Thymus (tissue), 11 donors: ENCODE measurements at regions not wholly inside any gene's neighbourhood (a gene's known extent, or its start where the extent isn't known, plus 50 kb on each side); places are given as distances from the start of the nearest gene placed in this dataset.

Experiments
- DNase-seq, 9 donors: peaks; one replicate each; pipeline ENCODE4 v3.0.0-alpha.2; 2013; ENCODE audit warnings: low spot score in 9 of 9, low read depth in 6 of 9, missing footprints in 1 of 9
- H3K27ac ChIP-seq, 2 donors: one replicate each; pipeline ENCODE4 v1.5.1; 2013; ENCODE audit warnings: control low read depth in 1 of 2, low read depth in 1 of 2, low read length in 1 of 2, mild to moderate bottlenecking in 1 of 2, moderate library complexity in 1 of 2
- H3K27me3 ChIP-seq, 2 donors: one replicate each; pipeline ENCODE4 v1.5.1; 2013; ENCODE audit warnings: low read length in 1 of 2; ENCODE audit not compliant: control insufficient read depth in 2 of 2, insufficient read depth in 1 of 2
- H3K36me3 ChIP-seq, 2 donors: one replicate each; pipeline ENCODE4 v1.5.1; 2013; ENCODE audit warnings: low read length in 1 of 2, mild to moderate bottlenecking in 1 of 2, moderate library complexity in 1 of 2; ENCODE audit not compliant: control insufficient read depth in 2 of 2, insufficient read depth in 2 of 2
- H3K4me1 ChIP-seq, 2 donors: one replicate each; pipeline ENCODE4 v1.5.1; 2013; ENCODE audit warnings: low read length in 2 of 2; ENCODE audit not compliant: control insufficient read depth in 2 of 2, insufficient read depth in 2 of 2
- H3K4me3 ChIP-seq, 2 donors: one replicate each; pipeline ENCODE4 v1.5.1; 2013; ENCODE audit warnings: low read length in 2 of 2, control low read depth in 1 of 2, mild to moderate bottlenecking in 1 of 2
- H3K9me3 ChIP-seq, 2 donors: one replicate each; pipeline ENCODE4 v1.5.1; 2013; ENCODE audit warnings: low read length in 1 of 2, mild to moderate bottlenecking in 1 of 2; ENCODE audit not compliant: control insufficient read depth in 2 of 2, insufficient read depth in 1 of 2
- WGBS: extraction: QIAGEN DNeasy Blood & Tissue Kit; methylation state at CpG from one replicate; pipeline ENCODE4 v1.1.7; 2013; 5-methylcytosine and 5-hydroxymethylcytosine counted together
- donor health status: healthy.

DNA sequence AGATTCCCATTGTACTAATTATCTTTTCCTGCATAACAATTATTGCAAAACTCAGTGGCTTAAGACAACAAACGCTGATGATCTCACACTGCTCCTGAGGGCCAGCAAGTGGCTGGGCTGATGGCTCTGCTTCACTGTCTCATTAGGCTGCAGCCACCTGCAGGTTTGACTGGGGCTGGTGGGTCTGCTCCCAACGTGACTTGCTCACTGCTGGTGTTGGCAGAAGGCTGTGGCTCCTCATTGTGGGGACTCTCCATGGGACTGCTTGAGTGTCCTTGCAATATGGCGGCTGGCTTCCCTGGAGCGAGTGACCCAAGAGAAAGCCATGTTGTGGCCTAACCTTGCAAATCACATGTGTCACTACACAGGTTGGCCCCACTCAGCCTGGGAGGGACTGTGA lies 71.1 kb downstream of the PLXNA1 start:
- H3K4me1 ChIP-seq = no peaks in the 10 kb centered on the region
- H3K9me3 ChIP-seq = peaks cover 0 to 29% of the 10 kb centered on the region in 2 donors
- no peaks in the 10 kb centered on the region for H3K27me3 ChIP-seq
- H3K27ac ChIP-seq = no peak overlapping the region
- H3K36me3 ChIP-seq = no peaks in the 10 kb centered on the region
- no peak overlapping the region for H3K4me3 ChIP-seq
- no peak for DNase-seq
- WGBS = 87% methylated on average over 4 of the region's 4 CpGs

DNA sequence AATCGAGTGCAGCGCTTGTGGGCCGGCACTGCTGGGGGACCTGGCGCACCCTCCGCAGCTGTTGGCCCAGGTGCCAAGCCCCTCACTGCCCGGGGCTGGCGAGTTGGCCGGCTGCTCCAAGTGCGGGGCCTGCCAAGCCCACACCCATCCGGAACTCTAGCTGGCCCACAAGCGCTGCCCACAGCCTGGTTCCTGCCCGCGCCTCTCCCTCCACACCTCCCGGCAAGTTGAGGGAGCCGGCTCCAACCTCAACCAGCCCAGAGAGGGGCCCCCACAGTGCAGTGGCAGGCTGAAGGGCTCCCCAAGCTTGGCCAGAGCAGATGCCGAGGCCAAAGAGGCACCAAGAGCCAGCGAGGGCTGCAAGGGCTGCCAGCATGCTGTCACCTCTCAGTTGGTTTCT lies 73.4 kb downstream of the PLXNA1 start:
- Histone ChIP-seq H3K36me3 (no peaks in the 10 kb centered on the region), H3K27ac (no peak overlapping the region), H3K9me3 (peaks cover 0 to 14% of the 10 kb centered on the region in 2 donors), H3K4me1 (no peaks in the 10 kb centered on the region), H3K4me3 (no peak overlapping the region), H3K27me3 (no peaks in the 10 kb centered on the region)
- WGBS = 92% methylated on average over 17 of the region's 17 CpGs
- no peak for DNase-seq

DNA sequence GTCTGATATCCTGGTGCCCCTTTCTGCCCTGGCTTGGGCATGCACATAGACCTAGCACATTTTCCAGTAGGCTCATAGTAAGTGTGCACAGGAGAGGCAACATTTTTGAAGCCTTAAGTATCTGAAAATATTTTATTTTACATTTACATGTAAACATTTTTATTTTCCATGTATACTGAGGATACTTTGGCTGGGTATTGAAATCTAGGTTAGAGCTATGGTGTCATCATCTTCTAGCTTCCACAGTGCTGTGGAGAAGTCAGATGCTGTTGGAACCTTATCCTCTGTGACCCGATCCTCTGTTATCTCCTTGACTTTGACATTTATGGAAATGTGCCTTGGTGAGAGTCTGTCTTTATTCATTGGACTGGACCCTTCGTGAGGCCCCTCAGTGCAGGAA lies 74.1 kb downstream of the PLXNA1 start:
- peaks cover 0 to 9% of the 10 kb centered on the region in 2 donors for H3K9me3 ChIP-seq
- no peak overlapping the region for H3K4me3 ChIP-seq
- 88% methylated on average over 2 of the region's 2 CpGs for WGBS
- no peak for DNase-seq
- H3K36me3 ChIP-seq = no peaks in the 10 kb centered on the region
- peaks cover 0 to 3% of the 10 kb centered on the region in 2 donors for H3K27me3 ChIP-seq
- H3K4me1 ChIP-seq = no peaks in the 10 kb centered on the region
- H3K27ac ChIP-seq = no peak overlapping the region

DNA sequence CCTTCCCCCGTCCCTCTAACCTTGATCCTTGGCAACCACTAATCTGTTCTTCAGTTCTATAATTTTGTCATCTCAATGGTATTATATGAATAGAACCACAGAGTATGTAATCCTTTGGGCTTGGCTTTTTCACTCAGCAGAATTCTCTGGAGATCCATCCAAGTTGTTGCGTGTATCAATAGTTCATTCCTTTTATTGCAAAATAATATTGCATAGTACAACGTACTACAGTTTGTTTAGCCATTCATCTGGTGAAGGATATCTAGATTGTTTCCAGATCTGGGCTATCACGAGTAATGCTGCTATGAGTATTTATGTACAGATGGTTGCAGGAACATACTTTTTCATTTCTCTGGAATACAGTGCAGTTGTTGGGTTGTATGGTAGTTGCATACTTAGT lies 76.2 kb downstream of the PLXNA1 start:
- Histone ChIP-seq H3K27ac (no peak overlapping the region), H3K36me3 (no peaks in the 10 kb centered on the region), H3K9me3 (peaks cover 0 to 9% of the 10 kb centered on the region in 2 donors), H3K27me3 (peaks cover 0 to 3% of the 10 kb centered on the region in 2 donors), H3K4me1 (no peaks in the 10 kb centered on the region), H3K4me3 (no peak overlapping the region)
- WGBS = 93% methylated on average over 4 of the region's 4 CpGs
- DNase-seq = no peak

DNA sequence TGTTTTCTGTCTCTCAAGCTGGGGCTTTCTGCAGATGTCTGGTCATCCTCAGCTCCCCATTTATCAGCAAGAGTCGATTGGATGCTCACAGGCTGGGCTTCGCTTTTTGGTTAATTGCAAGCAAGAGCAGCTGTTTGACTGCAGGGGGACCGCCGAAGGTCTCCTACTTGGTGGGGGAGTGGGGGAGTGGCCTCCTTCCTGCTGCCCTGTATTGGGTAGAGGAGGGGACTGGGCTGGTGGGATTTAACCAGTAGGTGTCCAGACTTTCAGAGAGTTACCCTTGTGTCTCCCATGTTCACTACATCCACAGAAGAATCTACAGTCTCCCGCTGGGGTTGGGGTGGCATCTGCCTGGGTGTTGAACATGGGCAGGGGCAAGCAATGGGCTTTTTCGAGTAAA lies 78.7 kb downstream of the PLXNA1 start:
- Histone ChIP-seq H3K4me3 (no peak overlapping the region), H3K4me1 (no peaks in the 10 kb centered on the region), H3K27me3 (peaks cover 0 to 3% of the 10 kb centered on the region in 2 donors), H3K9me3 (peaks cover 0 to 4% of the 10 kb centered on the region in 2 donors), H3K36me3 (no peaks in the 10 kb centered on the region), H3K27ac (no peak overlapping the region)
- no peak for DNase-seq
- WGBS = 56% methylated on average over 6 of the region's 6 CpGs

DNA sequence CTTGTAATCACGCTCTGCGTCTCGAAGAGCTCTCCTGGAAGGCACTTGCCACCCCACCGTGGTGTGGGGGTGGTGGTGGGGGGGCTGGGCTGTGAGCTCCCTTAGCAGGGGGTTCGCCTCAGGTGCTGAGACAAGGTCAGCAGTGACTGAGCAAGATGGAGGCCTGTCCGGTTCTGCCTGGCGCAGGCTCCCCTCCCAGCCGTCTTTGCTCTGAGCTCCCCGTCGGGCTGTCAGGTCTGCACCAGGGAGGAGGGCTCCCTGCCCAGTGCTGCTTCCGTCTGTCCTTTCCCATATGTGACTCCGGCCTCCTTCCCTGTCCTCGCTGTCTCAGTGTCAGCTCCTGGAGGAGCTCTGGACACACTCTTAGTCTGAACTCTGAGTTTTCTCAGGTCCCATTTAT lies 80.0 kb downstream of the PLXNA1 start:
- 92% methylated on average over 13 of the region's 13 CpGs for WGBS
- Histone ChIP-seq H3K27me3 (peaks cover 0 to 3% of the 10 kb centered on the region in 2 donors), H3K36me3 (no peaks in the 10 kb centered on the region), H3K9me3 (no peaks in the 10 kb centered on the region), H3K27ac (no peak overlapping the region), H3K4me3 (no peak overlapping the region), H3K4me1 (no peaks in the 10 kb centered on the region)
- no peak for DNase-seq

DNA sequence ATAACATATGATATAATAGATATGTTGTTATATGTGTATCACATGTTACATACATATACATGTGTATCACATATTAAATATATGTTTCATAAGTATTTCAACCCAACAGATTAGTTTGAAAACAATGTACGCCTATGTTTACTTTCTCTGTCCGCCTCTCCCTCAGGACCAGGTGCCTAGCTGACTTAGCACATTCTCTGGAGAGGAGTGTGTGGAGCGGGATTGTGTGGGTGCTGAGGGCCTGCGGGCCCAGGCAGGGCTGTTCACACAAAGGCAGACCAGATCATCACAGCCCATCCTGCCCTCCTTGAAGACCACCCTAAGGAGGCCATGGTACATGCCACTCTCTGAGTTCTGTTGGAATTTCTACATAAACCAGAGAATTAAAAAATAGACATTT lies 81.0 kb downstream of the PLXNA1 start:
- H3K9me3 ChIP-seq = no peaks in the 10 kb centered on the region
- WGBS = 97% methylated on average over 4 of the region's 4 CpGs
- no peaks in the 10 kb centered on the region for H3K4me1 ChIP-seq
- DNase-seq = no peak
- no peak overlapping the region for H3K4me3 ChIP-seq
- no peaks in the 10 kb centered on the region for H3K36me3 ChIP-seq
- H3K27ac ChIP-seq = no peak overlapping the region
- H3K27me3 ChIP-seq = peaks cover 0 to 3% of the 10 kb centered on the region in 2 donors

DNA sequence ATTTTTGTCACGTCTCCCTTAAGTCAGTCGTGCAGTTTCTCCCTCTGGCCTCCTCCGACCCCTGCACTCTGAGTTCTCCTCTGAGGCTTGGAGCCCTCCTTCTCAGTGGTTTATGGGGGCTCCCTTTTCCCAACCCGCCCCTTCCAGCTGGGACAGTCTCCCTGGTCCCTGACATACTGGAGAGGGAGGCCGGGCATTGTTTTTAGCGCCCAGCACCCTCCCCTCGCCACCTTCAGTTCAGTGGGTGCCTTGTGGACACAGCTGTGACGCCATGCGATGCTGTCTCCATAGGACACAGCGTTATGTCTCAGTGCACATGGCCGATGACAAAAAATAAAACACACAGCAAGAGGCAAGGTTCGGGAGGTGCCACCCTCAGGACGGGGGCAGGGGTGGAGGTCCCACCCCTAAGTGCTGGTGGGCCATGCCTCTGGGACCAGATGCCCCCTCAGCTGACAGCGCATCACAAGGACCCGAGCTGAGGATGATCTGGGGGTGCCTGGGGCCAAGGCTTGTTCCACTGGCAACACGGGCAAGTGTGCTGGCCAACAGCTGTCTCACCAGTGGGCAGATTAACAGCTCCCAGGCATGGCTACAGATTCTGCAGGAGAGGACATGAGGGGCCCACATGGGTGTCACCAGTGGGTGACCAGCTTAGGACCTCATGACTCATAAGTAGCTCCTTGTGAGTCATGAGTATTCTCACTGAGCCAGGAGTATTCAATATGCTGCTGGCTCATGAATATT lies 81.6 kb downstream of the PLXNA1 start:
- no peak for DNase-seq
- Histone ChIP-seq H3K9me3 (no peaks in the 10 kb centered on the region), H3K36me3 (no peaks in the 10 kb centered on the region), H3K4me3 (no peak overlapping the region), H3K27ac (no peak overlapping the region), H3K27me3 (peaks cover 0 to 3% of the 10 kb centered on the region in 2 donors), H3K4me1 (no peaks in the 10 kb centered on the region)
- WGBS = 95% methylated on average over 16 of the region's 16 CpGs

DNA sequence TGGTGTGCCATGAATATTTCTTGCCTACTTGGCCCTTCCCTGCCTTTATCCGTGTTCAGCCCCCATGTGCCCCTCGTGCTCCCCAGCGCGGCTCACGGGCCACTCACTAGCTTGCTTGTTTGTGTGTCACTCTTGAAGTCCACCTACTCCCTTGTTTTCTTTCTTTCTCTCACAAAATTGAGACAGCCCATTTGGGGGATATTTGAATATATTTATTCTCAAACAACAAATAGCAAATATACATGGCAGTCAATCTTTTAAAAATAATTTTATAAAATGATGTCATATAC lies 82.2 kb downstream of the PLXNA1 start:
- H3K36me3 ChIP-seq = no peaks in the 10 kb centered on the region
- H3K4me1 ChIP-seq = no peaks in the 10 kb centered on the region
- no peaks in the 10 kb centered on the region for H3K9me3 ChIP-seq
- no peak for DNase-seq
- no peak overlapping the region for H3K27ac ChIP-seq
- peaks cover 0 to 3% of the 10 kb centered on the region in 2 donors for H3K27me3 ChIP-seq
- H3K4me3 ChIP-seq = no peak overlapping the region
- 95% methylated on average over 5 of the region's 5 CpGs for WGBS
